ENCODE measurements at regions not wholly inside any gene's neighbourhood (a gene's known extent, or its start where the extent isn't known, plus 50 kb on each side); places are given as distances from the start of the nearest gene placed in this dataset.
A peak's percentile ranks its signal among the peaks of the same experiment; 100 is the strongest.
"Not testable (repeated sequence)": the region's sequence is repeated elsewhere in the genome, so short reads cannot be mapped to it uniquely, and the experiment has no call there.

DNA sequence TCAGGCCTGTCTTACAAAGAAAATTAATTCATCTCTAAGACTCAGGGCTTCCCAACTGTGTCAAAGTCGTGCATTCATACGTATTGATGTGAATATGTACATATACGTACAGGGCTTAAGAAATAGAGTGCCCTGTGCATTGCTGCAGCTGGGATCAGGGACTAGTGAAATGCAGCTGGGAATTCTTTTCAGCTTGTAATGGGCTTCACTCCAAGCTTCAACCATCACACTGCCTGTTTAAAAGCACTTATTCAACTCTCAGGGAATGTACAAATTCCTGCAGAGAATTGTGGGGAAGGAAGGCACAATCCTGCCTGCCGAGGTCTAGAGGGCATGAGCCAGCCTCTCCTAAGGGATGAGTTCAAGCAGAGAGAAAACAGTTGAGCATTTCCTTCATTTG, 59.6 kb upstream of the MAN2A1 start:
- peak; percentile 20 for DNase-seq (ENCODE audit: low spot score)

DNA sequence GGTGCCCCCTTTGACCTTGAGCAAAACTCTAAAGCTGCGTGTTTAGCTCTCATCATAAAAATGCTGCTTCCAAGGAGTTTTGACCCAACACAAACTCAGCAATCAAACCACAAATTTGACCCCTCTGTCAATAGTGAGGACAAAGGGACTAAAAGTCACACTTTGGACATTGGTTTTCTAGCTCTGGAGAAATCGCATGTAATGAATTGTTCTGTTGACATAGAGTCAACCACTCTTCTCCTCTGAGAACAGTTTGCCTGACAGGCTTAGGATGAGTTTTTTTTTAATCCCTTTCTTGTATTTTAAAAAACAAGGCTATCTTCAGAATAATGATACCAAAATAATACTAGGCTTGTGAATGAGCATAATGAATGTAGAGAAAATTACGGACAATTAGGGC, 61.1 kb upstream of the MAN2A1 start:
- no peak for DNase-seq (ENCODE audit: low spot score)

DNA sequence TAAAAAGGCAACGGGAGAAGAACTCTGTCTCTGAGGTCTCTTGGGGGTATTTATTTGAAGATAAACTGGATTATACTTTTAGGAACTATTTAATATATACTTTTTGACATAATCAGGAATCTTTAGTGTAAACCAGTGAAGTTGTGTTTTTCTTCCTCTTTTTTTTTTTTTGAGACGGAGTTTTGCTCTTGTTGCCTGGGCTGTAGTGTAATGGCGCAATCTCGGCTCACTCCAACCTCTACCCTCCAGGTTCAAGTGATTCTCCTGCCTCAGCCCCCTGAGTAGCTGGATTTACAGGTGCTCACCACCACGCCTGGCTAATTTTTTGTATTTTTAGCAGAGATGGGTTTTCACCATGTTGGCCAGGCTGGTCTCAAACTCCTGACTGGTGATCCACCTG, 68.5 kb upstream of the MAN2A1 start:
- not testable (repeated sequence) for DNase-seq (ENCODE audit: low spot score)

GRCh38 chr5:109620651-109621050, 69.1 kb upstream of the MAN2A1 start:
- DNase-seq (ENCODE audit: low spot score) = no peak

GRCh38 chr5:109619606-109620005, 70.1 kb upstream of the MAN2A1 start:
- no peak for DNase-seq (ENCODE audit: low spot score)

DNA sequence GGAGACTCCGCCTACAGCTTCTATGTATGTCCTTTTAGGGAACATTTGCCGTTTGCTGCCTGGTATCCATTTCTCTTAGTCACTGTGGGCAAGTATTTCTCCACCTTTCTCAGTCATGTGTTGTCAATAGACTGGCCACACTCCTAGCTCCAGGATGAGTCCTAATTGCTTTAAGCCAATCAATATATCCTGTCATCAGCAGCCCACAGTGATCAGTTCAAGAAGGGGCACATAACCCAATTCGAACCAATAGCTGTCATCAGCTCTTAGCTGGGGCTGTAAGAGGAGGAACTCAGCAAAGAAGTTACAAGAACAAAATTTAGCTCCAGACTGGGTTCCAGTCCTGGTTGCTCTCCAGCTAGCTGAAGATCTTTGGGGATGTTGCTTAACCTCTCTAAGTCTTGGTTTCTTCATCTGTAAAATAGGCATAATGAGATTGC, 70.7 kb upstream of the MAN2A1 start:
- no peak for DNase-seq (ENCODE audit: low spot score)

- DNase-seq (ENCODE audit: low spot score) = no peak
These were observed 74.7 kb upstream of the MAN2A1 start for GRCh38 chr5:109614981-109615380.

- no peak for DNase-seq (ENCODE audit: low spot score)
These were observed 75.4 kb upstream of the MAN2A1 start for GRCh38 chr5:109614301-109614700.

DNA sequence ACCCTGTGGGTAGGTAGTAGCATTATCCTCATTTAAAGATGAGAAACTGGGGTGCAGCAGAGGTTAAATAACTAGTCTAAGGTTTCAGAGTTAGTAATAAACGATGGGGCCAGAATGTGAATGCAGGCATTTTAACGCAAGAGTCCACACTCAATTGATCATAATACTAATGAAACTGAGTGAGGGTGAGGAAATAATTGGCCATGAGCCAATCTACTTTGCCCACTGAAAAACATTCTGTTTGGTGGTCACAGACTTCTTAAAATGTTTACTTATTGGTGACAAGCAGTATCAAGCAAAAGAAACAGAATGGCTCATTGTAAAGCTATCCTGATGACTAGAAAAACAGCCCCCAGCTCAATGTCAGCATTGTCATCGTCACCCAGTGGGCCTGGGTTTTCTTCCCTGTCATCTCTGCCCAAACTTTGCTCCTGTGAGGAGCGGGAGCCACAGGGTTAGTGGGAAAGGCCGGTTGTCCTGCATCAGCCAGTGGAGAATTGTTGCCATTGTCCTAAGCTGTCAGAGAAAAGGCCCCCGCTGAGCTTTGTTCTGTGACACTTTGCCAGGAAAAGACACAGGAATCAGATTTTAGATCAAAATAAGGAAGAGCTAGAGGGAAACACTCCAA, 77.3 kb upstream of the MAN2A1 start:
- DNase-seq (ENCODE audit: low spot score) = no peak

DNA sequence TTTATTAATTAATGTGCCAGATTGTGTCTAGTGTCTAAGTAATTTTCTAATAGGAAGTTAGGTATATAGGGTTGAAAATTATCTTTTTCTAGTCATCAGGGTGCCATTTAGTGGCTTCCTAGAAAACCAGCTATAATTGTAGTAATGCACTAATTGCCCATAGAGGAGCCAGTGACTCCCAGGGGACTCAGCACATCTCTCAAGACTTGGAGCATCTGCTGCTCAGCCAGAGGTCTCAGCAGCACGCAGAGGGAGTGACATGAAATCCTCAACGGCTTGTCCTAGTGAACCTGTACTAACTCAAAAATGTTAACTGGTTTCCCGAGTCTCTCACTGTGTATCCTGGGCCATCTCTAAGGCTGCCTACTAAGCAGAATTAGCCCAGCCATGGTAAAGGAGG, 78.2 kb upstream of the MAN2A1 start:
- no peak for DNase-seq (ENCODE audit: low spot score)

DNA sequence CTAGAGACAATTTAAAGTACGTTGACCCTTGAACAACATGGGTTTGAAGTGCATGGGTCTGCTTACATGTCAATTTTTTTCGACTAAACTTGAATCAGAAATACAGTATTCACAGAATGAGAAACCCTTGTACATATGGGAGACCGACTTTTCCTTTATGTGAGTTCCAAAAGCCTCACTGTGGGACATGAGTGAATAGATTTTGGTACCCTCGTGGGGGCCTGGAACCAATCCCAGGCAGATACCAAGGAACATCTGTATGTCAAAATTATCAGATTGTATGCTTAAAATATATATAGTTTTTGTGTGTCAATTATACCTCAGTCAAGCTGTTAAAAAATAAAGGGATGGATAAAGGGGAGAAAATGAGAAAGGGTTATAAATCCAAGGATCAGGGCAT, 78.7 kb upstream of the MAN2A1 start:
- DNase-seq (ENCODE audit: low spot score) = no peak

DNA sequence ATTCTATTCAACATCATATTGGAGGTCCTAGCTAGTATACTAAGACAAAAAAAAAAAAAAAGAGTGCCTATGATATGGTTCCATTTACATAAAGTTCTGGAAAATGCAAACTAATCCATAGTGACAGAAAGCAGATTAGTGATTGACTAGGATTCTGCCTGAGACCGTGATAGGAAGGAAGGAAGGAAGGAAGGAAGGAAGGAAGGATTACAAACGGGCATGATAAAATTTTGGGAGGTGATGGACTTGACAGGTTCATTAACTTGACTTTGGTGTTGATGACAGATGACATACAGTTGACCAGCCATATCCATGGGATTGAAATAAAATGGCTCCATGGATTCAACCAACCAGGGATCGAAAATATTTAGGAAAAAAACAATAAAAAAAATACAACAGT, 79.1 kb upstream of the MAN2A1 start:
- no peak for DNase-seq (ENCODE audit: low spot score)

DNA sequence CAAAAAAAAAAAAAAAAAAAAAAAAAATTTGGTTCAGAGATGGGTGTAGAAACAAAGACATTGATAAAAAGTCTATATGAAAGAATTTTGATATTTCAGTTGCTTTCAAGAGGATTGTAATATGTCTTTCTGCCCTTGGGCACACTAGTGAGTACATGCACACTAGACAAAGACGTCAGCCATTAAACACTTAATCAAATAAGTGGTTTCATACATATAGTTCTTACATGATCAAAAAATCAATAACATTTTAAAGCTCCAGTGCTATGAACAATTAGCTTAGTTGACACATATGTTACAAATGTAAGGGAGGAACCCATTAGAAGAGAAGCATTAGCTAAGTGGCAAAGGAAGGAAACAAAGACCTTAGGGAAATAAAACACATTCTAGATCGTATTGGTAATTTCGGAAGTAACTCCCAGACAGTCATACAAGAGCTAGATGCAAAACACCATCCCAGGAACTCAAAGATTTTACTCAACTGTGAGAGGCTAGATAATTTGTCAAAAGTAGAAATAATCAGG, 84.5 kb upstream of the MAN2A1 start:
- no peak for DNase-seq (ENCODE audit: low spot score)

GRCh38 chr5:109604758-109605157, 85.0 kb upstream of the MAN2A1 start:
- DNase-seq (ENCODE audit: low spot score) = no peak

- no peak for DNase-seq (ENCODE audit: low spot score)
These were observed 88.0 kb upstream of the MAN2A1 start for GRCh38 chr5:109601736-109602135.

DNA sequence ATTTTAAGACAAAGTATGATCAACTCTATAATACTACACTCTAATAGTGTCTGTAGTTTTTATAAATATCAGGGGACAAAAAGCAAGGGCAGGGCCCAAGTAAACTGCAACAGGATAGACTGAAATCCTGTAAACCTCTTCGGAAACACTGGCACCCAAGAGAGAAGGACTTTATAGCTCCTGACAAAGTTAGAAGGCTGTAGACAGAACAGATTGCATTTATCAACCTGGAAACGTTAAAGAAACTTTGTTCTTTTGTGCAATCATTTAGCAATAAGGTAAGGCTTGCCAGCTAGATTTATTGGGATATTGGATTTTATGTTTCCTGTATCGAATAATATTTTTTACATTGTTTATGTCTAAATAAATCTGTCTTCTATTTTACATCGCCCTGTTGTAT, 91.8 kb upstream of the MAN2A1 start:
- DNase-seq (ENCODE audit: low spot score) = no peak

DNA sequence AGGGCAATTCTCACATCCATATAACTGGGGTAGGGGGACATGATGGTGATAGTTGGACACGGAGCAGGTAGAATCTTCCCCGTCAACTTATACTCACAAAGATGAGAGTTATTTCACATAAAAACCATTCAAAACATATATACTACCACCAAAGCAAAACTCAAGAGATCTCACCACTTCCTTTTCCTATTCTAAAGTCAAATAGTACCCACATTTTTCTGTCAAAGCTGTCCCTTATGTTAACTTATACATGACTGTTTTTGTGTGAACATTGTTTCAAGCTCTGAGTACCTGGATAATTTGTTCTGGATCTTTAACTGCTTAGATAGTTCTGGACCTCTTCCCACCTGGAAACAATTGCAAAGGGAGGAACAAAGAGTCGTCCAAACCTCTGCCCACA, 95.5 kb upstream of the MAN2A1 start:
- no peak for DNase-seq (ENCODE audit: low spot score)

GRCh38 chr5:109590799-109591198, 98.9 kb upstream of the MAN2A1 start:
- DNase-seq (ENCODE audit: low spot score) = no peak

DNA sequence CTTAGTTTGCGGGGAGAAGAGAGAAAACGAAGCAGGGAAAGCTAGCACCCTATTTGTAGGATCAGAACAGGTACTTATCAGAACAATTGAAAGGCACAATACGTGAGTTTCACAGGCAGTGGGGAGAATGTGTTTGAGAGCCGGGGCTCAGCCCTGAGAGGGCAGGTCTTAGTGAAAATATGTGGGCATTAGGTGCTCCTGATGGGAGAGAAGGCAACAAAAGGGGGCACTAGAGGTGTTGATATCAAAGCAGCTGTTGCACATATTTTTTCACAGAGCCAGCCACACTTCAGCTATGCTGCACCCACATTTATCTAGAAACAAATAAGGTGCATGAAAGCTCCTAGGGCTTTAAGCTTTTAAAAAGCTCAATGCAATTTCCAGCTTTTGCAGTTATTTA, 99.7 kb upstream of the MAN2A1 start:
- DNase-seq (ENCODE audit: low spot score) = no peak

GRCh38 chr5:109589239-109589638, 100.5 kb upstream of the MAN2A1 start:
- DNase-seq (ENCODE audit: low spot score) = no peak

DNA sequence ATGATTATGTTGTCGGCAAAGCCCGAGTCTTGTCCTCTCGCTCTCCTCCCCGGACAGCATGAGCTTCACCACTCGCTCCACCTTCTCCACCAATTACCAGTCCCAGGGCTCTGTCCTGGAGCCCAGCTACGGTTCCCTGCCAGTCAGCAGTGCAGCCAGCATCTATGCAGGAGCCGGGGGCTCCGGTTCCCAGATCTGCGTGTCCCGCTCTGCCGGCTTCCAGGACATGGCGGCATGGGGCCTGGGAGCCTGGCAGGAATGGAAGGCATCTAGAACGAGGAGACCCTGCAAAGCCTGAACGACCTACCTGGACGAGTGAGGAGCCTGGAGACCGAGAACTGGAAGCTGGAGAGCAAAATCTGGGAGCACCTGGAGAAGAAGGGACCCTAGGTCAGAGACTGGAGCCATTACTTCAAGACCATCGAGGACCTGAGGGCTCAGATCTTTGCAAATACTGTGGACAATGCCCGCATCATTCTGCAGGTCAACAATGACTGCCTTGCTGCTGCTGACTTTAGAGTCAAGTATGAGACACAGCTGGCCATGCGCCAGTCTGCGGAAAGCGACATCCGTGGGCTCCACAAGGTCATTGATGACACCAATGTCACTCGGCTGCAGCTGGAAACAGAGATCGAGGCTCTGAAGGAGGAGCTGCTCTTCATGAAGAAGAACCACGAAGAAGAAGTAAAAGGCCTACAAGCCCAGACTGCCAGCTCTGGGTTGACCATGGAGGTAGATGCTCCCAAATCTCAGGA, 101.3 kb upstream of the MAN2A1 start:
- DNase-seq (ENCODE audit: low spot score) = no peak

GRCh38 chr5:109584986-109585599, 104.6 kb upstream of the MAN2A1 start:
- peak; percentile 35 for DNase-seq (ENCODE audit: low spot score)

DNA sequence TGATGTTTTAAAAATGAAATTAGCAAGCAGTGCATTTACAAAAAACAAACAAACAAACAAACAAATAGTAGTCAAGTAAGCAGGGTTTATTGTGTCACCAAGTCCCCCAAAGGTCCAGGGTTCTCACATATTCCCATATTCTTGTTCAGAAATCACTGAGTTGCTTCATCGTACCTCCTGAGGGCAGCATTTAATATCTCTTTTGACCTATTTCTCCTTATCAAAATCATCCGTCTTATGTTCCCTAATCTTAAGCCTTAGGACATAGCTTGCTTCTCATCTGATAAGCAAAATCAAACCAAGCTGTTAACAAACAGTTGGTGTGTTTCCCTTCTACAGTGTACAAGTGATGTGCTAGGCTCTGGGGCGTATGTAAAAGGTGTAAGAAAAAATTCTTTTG, 109.5 kb upstream of the MAN2A1 start:
- DNase-seq (ENCODE audit: low spot score) = no peak

All from GM03348 (cell line).